ENCODE measurements at regions not wholly inside any gene's neighbourhood (a gene's known extent, or its start where the extent isn't known, plus 50 kb on each side); places are given as distances from the start of the nearest gene placed in this dataset.

GRCh38 chr16:50942143-50942542 lies 200.3 kb downstream of the CYLD start:
- TF ChIP-seq CTCF (IDR thresholded peaks at IDR 0.05; ENCODE audit: low read depth, low read length, missing control alignments): no peak

GRCh38 chr16:50941681-50942080 lies 199.8 kb downstream of the CYLD start:
- DNase-seq (ENCODE audit: extremely low read depth, low read depth): no peak
- no peak overlapping the region for H3K4me3 ChIP-seq (replicated peaks; ENCODE audit: low read depth, low read length)
- no peak for TF ChIP-seq CTCF (IDR thresholded peaks at IDR 0.05; ENCODE audit: low read depth, low read length, missing control alignments)

More at GRCh38 chr16:50942143-50942542, 200.3 kb downstream of the CYLD start:
- DNase-seq (ENCODE audit: extremely low read depth, low read depth): no peak
- no peak overlapping the region for H3K4me3 ChIP-seq (replicated peaks; ENCODE audit: low read depth, low read length)

- H3K4me3 ChIP-seq (replicated peaks; ENCODE audit: low read depth, low read length): no peak overlapping the region
- DNase-seq (ENCODE audit: extremely low read depth, low read depth): no peak
- TF ChIP-seq CTCF (IDR thresholded peaks at IDR 0.05; ENCODE audit: low read depth, low read length, missing control alignments): no peak
Measured at GRCh38 chr16:50940275-50940854, 198.5 kb downstream of the CYLD start.

GRCh38 chr16:50939356-50939755 lies 197.5 kb downstream of the CYLD start:
- TF ChIP-seq CTCF (IDR thresholded peaks at IDR 0.05; ENCODE audit: low read depth, low read length, missing control alignments): no peak
- no peak overlapping the region for H3K4me3 ChIP-seq (replicated peaks; ENCODE audit: low read depth, low read length)
- no peak for DNase-seq (ENCODE audit: extremely low read depth, low read depth)

GRCh38 chr16:50938932-50939331 lies 197.0 kb downstream of the CYLD start:
- TF ChIP-seq CTCF (IDR thresholded peaks at IDR 0.05; ENCODE audit: low read depth, low read length, missing control alignments): no peak
- no peak overlapping the region for H3K4me3 ChIP-seq (replicated peaks; ENCODE audit: low read depth, low read length)
- no peak for DNase-seq (ENCODE audit: extremely low read depth, low read depth)

GRCh38 chr16:50933262-50933661 lies 191.4 kb downstream of the CYLD start:
- TF ChIP-seq CTCF (IDR thresholded peaks at IDR 0.05; ENCODE audit: low read depth, low read length, missing control alignments): no peak
- no peak for DNase-seq (ENCODE audit: extremely low read depth, low read depth)
- H3K4me3 ChIP-seq (replicated peaks; ENCODE audit: low read depth, low read length): no peak overlapping the region

- DNase-seq (ENCODE audit: extremely low read depth, low read depth): no peak
- H3K4me3 ChIP-seq (replicated peaks; ENCODE audit: low read depth, low read length): no peak overlapping the region
- TF ChIP-seq CTCF (IDR thresholded peaks at IDR 0.05; ENCODE audit: low read depth, low read length, missing control alignments): no peak
Measured at GRCh38 chr16:50932348-50932935, 190.6 kb downstream of the CYLD start.
